ENCODE measurements at regions not wholly inside any gene's neighbourhood (a gene's known extent, or its start where the extent isn't known, plus 50 kb on each side); places are given as distances from the start of the nearest gene placed in this dataset.

- no peak for DNase-seq
Measured at GRCh38 chr1:112040891-112041740, 51.6 kb upstream of the KCND3 start.

GRCh38 chr1:112043901-112044300 is 54.4 kb upstream of the KCND3 start:
- no peak for DNase-seq

- no peak for DNase-seq
Measured at GRCh38 chr1:112044745-112045144, 55.3 kb upstream of the KCND3 start.

- DNase-seq: no peak
Measured at GRCh38 chr1:112046630-112047029, 57.2 kb upstream of the KCND3 start.

GRCh38 chr1:112048421-112048820 is 59.0 kb upstream of the KCND3 start:
- no peak for DNase-seq

- no peak for DNase-seq
Measured at GRCh38 chr1:112054510-112054909, 65.0 kb upstream of the KCND3 start.

GRCh38 chr1:112056354-112056753 is 66.9 kb upstream of the KCND3 start:
- no peak for DNase-seq

GRCh38 chr1:112057736-112058135 is 68.3 kb upstream of the KCND3 start:
- no peak for DNase-seq

- no peak for DNase-seq
Measured at GRCh38 chr1:112058815-112059450, 69.5 kb upstream of the KCND3 start.

- no peak for DNase-seq
Measured at GRCh38 chr1:112059679-112060078, 70.2 kb upstream of the KCND3 start.

GRCh38 chr1:112060261-112060660 is 70.8 kb upstream of the KCND3 start:
- DNase-seq: no peak

GRCh38 chr1:112061056-112061455 is 71.6 kb upstream of the KCND3 start:
- DNase-seq: no peak

- DNase-seq: no peak
Measured at GRCh38 chr1:112061901-112062320, 72.4 kb upstream of the KCND3 start.

- DNase-seq: no peak
Measured at GRCh38 chr1:112063781-112064728, 74.6 kb upstream of the KCND3 start.

GRCh38 chr1:112067989-112068388 is 78.5 kb upstream of the KCND3 start:
- no peak for DNase-seq

GRCh38 chr1:112070677-112071076 is 81.2 kb upstream of the KCND3 start:
- DNase-seq: no peak

GRCh38 chr1:112074711-112075110 is 85.2 kb upstream of the KCND3 start:
- DNase-seq: no peak

- no peak for DNase-seq
Measured at GRCh38 chr1:112075566-112075965, 86.1 kb upstream of the KCND3 start.

GRCh38 chr1:112079446-112079845 is 90.0 kb upstream of the KCND3 start:
- DNase-seq: no peak

GRCh38 chr1:112083487-112083886 is 94.0 kb upstream of the KCND3 start:
- no peak for DNase-seq

- DNase-seq: no peak
Measured at GRCh38 chr1:112092656-112093371, 103.3 kb upstream of the KCND3 start.

- DNase-seq: no peak
Measured at GRCh38 chr1:112093372-112093694, 103.9 kb upstream of the KCND3 start.

- DNase-seq: no peak
Measured at GRCh38 chr1:112099979-112100378, 110.5 kb upstream of the KCND3 start.

All from CD4-positive, alpha-beta T cell treated with Interleukin-17A for 1 hour (primary cell).